ENCODE measurements at regions not wholly inside any gene's neighbourhood (a gene's known extent, or its start where the extent isn't known, plus 50 kb on each side); places are given as distances from the start of the nearest gene placed in this dataset.

DNA sequence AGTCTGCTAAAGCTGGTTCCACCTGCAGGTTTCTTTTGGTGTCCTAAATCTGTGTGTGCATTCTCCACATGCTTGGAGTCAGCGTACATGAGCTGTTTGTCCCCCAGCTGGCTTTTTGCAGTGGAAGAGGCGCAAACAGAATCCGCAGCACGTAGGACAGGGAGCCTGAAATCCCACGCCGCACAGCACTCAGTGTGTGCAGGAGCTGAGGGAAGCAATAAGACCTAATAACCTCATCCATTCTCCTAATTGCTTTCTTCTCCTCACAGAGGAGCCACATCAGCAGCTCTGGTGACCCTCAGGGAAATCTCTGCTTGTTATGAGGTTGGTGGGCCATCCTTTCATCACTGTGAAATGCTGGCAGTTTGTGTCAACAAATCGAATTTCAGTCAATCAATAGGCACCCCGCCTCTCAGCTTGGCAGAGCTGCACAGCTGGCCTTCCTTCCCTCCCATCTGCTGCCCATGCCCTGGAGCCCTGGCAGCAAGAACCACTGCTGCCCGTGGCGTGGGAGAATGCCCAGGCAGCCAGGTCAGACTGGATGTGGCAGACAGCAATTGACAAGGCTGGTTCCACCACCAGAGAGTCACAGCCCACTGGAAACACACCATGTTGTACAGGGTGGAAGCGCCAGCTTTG lies 136.7 kb downstream of the ZDHHC20 start:
- TF ChIP-seq, protein P1, sequence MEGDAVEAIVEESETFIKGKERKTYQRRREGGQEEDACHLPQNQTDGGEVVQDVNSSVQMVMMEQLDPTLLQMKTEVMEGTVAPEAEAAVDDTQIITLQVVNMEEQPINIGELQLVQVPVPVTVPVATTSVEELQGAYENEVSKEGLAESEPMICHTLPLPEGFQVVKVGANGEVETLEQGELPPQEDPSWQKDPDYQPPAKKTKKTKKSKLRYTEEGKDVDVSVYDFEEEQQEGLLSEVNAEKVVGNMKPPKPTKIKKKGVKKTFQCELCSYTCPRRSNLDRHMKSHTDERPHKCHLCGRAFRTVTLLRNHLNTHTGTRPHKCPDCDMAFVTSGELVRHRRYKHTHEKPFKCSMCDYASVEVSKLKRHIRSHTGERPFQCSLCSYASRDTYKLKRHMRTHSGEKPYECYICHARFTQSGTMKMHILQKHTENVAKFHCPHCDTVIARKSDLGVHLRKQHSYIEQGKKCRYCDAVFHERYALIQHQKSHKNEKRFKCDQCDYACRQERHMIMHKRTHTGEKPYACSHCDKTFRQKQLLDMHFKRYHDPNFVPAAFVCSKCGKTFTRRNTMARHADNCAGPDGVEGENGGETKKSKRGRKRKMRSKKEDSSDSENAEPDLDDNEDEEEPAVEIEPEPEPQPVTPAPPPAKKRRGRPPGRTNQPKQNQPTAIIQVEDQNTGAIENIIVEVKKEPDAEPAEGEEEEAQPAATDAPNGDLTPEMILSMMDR (IDR thresholded peaks at IDR 0.05; ENCODE audit: low read depth, low read length): no peak
- in situ Hi-C loops (cut with HindIII; ENCODE audit: low sequenced_read_pairs): no loop called here
- no peak overlapping the region for H3K4me3 ChIP-seq (ENCODE audit: low read depth, low read length)
- DNase-seq (ENCODE audit: low read depth, low spot score): no peak

Data from astrocyte of the spinal cord (primary cell).